Activated naive CD8-positive, alpha-beta T cell treated with anti-CD3 and anti-CD28 coated beads, Interleukin-2, amount 50 U/mL, for 16 hours (primary cell): ENCODE measurements at regions not wholly inside any gene's neighbourhood (a gene's known extent, or its start where the extent isn't known, plus 50 kb on each side); places are given as distances from the start of the nearest gene placed in this dataset.

ENCODE experiments used
- DNase-seq: peaks from one replicate; pipeline ENCODE4 v3.0.0-alpha.2; 2020; ENCODE audit warnings: low read depth, low spot score

- no peak for DNase-seq
Observed at GRCh38 chr15:96276438-96277210, 53.9 kb upstream of the NR2F2 start.
